AG09319 (cell line): ENCODE measurements at regions not wholly inside any gene's neighbourhood (a gene's known extent, or its start where the extent isn't known, plus 50 kb on each side); places are given as distances from the start of the nearest gene placed in this dataset.
A peak's percentile ranks its signal among the peaks of the same experiment; 100 is the strongest.

Experiments used
- DNase-seq: peaks from one replicate; pipeline ENCODE4 v3.0.0-alpha.2; 2010; ENCODE audit warnings: low read depth; ENCODE audit errors: extremely low read depth
- CTCF ChIP-seq: IDR thresholded peaks from 2 replicates; pipeline ENCODE4 v1.5.1; 2011; ENCODE audit warnings: low read depth, mild to moderate bottlenecking, inconsistent platforms, low read length, moderate library complexity

GRCh38 chr18:22844190-22844589, 88.9 kb upstream of the RBBP8 start:
- DNase-seq = no peak
- no peak for TF ChIP-seq CTCF

GRCh38 chr18:22844628-22845027, 88.5 kb upstream of the RBBP8 start:
- DNase-seq = no peak
- no peak for TF ChIP-seq CTCF

- peak; percentile 50 for TF ChIP-seq CTCF
- DNase-seq = no peak
Observed at GRCh38 chr18:22846088-22846683, 86.9 kb upstream of the RBBP8 start.

GRCh38 chr18:22846697-22847096, 86.4 kb upstream of the RBBP8 start:
- no peak for DNase-seq
- no peak for TF ChIP-seq CTCF

- no peak for TF ChIP-seq CTCF
- DNase-seq = peak; percentile 29
Observed at GRCh38 chr18:22847392-22847791, 85.7 kb upstream of the RBBP8 start.

- no peak for TF ChIP-seq CTCF
- no peak for DNase-seq
Observed at GRCh38 chr18:22847867-22848451, 85.2 kb upstream of the RBBP8 start.

GRCh38 chr18:22848615-22849014, 84.5 kb upstream of the RBBP8 start:
- no peak for TF ChIP-seq CTCF
- DNase-seq = no peak
